ENCODE measurements at regions not wholly inside any gene's neighbourhood (a gene's known extent, or its start where the extent isn't known, plus 50 kb on each side); places are given as distances from the start of the nearest gene placed in this dataset.

- TF ChIP-seq CTCF (IDR thresholded peaks at IDR 0.05) (no peak), POLR2A (IDR thresholded peaks at IDR 0.05) (no peak)
Measured at GRCh38 chr7:145696071-145696470, 420.5 kb upstream of the CNTNAP2 start.

Measured in thyroid gland (tissue), 4 donors.